NCI-H1092 treated with DMSO at 0.1 percent for 48 hours (cell line): ENCODE measurements at regions not wholly inside any gene's neighbourhood (a gene's known extent, or its start where the extent isn't known, plus 50 kb on each side); places are given as distances from the start of the nearest gene placed in this dataset.
"Not testable (repeated sequence)": the region's sequence is repeated elsewhere in the genome, so short reads cannot be mapped to it uniquely, and the experiment has no call there.

Source experiments
- DNase-seq: peaks from one replicate; lab custom pipeline; 2025; lab: John Stamatoyannopoulos, UW

DNA sequence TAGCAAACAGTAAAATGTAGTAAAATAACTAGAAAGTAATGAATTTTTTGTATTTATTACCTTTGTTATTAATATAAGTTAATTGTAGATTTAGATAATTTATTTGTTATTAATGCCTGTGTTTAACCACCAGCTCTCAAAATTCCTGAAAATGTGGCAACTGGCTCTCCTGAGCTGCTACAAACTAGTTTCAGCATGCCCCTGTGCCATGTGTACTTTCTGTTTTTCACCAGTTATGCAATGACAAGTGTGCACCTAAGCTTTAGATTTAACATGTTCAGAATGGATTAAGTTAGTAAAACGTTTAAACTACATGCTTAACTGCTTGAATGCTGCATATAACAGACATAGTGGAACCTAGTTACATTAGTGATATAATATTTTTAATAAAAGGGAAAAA lies 88.1 kb downstream of the POSTN start:
- DNase-seq, result no peak

DNA sequence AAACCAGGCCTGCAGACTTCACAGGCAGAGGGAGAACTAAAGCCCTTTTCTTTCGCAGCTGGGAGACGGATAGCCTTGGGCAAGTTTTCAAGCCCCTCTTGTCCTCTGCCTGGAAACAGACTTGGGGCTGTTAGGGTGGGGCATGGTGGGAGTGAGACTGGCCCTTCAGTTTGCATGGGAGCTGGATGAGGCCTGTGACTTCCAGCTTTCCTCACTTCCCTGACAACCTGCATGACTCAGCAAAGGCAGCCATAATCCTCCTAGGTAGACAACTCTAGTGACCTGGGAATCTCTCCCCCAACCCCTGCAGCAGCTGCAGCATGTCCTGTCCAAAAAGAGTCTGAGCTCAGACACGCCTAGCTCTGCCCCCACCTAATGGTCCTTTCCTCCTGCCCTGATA lies 93.0 kb downstream of the POSTN start:
- no peak for DNase-seq

DNA sequence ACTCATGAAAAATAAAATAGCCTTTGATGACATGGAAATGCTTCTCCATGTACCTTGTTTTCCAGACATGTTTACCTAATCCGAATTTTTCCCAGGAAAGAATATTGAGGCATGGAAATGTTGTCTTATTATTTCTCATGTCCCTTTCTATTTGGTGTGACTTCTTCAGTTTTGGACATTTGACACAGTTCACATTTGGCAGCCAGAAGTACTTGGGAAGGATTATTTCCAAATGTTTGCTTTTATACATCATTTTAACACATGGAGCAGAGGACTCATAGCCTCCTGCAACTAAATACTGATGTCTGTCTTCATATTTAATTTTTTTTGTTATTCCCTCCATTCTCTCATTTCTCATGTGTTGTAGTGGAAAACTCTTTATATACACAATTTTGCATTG lies 94.3 kb downstream of the POSTN start:
- no peak for DNase-seq

DNA sequence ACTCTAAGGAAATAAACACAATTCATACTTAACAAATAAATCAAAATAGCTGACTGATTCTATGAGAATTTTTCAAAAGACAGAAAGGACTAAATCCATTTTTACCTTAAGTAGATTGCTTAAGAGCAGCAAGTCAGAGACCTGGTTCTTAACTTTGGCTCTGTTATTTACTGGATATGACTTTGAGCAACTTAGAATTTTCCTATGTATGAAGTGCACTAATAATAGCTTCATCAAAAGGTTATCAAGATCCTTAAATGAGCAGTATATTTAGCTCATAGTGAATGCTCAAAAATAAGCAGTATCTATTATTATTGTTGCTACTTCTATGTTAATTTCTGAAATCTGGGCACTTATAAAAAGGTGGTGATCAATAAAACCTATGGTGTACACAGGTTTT lies 95.3 kb downstream of the POSTN start:
- no peak for DNase-seq

DNA sequence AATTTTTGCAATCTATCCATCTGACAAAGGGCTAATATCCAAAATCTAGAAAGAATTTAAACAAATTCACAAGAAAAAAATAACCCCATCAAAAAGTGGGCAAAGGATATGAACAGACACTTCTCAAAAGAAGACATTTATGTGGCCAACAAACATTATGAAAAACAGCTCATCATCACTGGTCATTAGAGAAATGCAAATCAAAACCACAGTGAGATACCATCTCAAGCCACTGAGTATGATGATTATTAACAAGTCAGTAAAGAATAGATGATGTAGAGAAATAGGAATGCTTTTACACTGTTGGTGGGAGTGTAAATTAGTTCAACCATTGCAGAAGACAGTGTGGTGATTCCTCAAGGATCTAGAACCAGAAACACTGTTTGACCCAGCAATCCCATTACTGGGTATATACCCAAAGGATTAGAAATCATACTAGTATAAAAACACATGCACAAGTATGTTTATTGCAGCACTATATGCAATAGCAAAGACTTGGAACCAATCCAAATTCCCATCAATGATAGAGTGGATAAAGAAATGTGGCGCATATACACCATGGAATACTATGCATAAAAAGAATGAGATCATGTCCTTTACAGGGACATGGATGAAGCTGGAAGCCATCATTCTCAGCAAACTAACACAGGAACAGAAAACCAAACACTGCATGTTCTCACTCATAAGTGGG lies 96.1 kb downstream of the POSTN start:
- DNase-seq, result not testable (repeated sequence)

DNA sequence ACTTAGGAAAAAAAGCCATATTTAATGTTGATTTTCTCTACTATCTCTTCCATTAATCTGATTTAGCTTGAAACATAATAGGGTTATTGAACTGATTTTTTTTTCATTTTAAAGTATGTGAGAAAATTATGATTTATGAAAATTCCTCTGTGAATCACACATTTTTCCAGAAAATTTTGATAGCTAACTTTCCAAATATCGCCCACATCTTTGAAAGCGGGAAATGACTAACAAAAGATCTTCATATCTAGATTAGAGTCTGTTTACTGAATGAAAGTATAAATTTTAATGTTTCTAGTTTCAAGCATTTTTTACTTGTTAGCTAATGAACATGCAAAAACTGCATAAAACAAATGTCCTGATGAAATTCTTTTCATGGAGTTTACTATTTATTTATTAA lies 97.4 kb downstream of the POSTN start:
- no peak for DNase-seq

DNA sequence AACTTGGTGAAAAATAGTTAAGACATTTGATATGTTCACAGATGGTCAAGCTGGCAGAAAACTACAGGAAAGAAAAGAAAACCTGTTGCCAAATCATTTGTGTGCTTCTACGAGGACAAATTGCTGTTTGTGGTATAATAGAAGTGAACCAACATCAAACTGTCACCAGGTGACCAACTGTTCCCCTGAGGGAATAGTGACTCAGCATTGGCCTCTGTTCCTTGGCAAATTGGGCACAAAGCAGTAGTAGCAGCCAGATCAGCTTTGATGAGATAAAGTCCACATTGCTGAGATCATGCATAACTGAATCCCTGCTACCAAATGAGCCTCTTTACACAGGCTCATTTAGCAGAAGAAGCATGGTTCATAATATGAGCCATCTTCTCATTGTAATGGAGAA lies 103.5 kb downstream of the POSTN start:
- peak; percentile 18 for DNase-seq

DNA sequence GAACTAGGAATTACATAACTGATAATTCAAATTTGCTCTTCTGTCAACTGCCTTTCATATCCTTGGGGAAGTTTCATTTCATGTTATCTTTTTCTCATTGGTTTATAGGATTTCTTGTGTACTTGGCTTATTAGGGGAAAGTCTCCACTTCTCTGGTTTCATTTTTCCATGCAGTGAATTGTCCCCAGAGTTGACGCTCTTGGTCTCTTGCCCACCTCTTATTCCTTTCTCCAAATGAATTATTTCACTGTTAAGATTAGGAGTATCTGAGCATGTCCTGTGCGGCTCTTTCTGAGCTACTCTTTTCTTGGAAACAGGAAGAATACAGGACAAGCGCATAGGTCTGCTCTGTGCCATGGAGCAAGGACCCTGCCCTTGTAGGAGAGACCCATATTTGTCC lies 104.8 kb downstream of the POSTN start:
- DNase-seq, result no peak

DNA sequence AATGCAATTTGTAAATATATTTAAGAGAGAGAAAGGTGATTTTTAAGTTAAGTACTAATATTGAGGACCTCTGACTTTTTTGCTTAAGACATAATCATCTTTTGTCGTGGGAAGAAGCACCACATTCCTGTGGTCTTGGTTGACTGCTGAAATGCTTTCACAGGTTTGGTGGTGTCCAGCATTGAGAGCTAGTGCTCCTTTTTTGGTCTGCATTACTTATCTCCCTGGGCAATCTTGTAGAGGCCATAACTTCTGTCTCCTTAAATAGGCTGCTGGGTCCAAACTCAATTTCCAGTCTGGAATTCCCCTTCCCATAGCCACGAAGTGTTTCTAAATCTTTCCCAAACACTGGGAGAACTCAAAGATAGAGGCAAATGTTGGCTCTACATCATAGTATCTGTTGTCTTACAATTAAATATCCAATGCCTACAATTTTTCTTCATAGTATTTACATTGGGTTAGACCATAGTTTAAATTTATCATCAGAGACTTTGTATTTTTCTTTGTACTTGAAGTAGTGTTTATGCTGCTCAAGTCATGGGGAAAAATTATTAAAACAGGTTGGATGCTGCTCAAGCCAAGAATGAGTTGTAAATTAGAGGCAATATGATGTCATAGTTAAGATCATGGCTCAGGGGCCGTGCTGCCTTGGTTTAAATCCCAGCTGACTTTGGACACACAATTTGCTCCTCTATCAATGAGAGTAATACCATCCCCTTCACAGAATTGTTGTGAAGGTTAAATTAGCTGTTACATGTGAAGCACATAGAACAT lies 105.6 kb downstream of the POSTN start:
- DNase-seq, result no peak

DNA sequence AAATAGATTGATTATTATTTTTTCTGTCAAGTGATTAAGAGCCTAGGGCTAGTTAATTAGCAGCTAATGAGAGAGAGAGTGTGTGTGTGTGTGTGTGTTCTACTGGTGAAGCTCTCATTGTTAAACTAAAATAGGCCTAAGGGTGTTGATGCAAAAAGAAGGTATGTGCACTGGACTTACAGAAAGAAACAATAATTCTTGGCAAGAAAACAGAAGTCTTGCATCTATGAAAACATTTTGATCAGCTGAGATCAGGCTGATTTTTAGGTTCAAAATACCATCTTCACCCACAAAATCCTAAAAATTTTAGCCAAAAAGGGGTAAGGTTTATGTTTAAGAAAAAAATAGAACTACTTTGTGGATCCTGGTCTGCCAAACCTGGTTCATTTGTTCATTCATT lies 106.5 kb downstream of the POSTN start:
- no peak for DNase-seq

DNA sequence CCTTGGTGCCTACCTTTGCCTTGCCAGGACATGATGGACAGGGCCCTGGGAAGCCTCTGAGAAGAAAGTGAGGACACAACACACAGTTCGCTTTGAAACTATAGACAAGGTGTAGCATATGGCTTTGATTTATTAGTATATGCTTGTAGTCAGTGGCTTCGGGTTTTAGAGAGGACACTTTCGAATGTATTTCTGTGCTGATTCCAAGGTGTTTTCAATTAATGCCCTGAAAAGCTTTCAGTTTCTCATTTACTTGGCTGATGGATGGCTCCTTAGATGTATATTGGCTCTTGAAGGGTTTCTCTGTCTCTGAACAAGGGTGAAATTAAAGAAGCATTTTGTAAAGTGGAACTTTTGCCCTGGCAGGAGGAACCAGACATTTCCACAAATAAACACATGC lies 106.9 kb downstream of the POSTN start:
- DNase-seq, result no peak

DNA sequence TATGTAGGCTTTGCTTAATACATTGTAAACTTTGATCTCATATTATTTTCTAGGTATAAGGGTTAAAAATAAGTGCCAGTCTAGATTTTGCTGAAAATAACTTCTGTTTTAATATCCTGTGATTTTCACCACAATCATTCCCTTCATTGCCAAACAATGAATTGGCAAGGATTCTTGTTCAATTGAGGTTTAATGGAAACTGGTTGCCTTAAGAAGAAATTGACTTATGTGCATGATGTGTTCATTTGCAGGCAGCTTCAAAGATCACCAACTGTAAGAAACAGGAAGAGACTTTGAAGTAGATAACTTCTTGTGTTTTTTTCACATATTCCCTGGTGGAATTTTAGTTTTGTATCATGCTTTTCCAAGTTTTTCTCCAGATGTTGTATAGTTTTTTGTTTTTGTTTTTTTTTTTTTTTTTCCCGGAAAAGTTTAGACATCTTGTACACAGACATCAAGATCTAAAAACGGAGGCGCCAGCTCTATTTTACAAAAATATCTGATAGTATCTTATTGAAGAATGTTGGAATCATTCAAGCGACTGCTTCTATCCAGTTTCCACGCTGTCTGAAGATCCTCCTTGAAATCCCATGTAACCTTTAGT lies 108.3 kb downstream of the POSTN start:
- DNase-seq, result no peak

DNA sequence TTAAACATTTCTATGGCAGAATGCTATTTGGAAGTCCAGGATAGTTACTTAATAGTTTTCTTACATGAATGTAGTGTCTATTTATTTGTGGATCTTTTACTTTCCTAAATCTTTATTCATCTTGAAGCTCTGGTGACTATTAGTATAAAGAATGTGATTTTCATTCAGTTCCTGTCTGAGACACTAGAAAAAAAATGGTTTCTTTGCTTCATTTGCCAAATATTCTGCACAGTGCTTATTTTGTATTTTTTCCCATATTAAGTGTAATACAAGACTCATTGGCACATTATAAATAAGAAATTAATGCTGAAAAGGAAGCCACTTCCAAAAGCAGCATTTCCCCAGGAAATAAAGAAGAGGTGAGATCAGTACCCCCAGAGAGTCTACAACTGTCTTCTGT lies 109.8 kb downstream of the POSTN start:
- no peak for DNase-seq

DNA sequence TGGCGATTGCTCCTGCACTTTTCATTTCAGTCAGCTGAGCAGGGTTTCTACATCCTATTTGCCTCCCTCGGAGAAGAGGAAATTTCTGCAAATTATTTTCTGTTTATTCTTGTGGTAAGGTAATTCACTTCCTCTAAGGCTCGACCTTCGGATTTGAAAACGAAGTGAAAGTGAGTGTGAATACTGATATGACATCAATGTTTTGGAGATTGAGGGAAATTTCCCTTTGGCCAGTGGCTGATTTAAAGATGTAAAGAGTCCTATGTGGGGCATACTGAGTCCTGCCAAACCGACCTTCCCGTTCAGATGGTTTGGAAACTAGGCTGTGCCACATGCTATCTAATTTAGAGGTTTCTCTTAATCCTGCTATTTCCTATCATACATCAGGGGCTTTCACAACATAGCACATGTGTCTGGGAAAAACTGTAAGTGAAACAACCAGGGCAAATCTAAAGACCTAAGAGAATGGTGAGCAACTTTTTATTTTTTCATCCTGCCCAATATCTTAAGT lies 112.3 kb downstream of the POSTN start:
- no peak for DNase-seq

DNA sequence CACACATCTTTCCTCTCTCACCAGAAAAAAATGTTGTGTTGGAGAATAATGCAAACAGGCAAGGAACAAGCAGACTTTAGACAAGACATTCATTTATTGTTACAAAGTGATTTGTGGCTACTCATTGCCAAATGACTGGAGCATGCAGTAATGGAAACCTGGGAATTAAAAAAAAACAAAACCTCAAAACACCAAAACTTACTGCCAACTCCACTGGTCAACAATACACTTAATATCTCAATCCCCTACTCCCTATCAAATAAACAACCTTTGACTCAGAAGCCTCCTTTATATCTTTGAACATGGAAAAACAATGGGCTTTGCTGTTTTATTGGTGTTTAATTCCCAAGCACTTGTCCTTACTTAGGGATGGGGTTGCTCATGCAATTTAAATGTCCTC lies 112.8 kb downstream of the POSTN start:
- DNase-seq, result no peak

DNA sequence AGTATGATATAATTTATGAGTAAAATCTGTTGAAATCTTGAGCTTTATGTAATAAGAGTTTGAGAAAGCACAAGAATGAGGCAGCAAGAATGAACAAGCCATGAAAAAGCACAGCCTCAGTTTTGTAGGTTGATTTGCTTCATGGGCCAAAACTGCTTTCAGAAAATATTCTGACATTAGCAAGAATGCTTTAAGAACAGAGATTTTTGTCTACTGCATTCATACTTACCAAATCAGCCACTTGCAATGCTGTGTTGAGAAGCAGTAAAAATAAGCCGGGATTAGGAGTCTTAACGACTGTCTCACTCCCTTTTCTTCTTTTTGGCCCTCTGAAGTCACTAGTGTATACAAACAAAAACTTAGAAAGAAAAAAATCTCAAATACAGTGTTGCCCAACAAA lies 114.5 kb downstream of the POSTN start:
- DNase-seq, result no peak

DNA sequence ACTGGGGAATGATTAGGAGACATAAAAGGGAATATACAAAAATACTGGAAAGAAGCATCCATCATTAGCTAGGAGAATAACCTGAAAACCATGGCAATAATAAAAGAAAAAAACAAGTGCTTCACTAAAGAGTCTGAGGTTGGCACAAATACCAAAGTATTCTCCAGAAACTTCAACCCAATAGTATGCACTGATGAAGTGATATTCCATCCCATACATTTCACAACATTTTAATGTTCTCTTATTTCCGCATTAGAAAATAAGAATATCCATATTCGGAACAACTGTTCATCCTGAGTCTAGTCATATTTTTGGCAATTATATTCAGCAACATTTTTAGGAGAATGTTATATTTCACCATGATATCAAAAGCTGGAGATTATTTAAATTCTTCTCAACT lies 116.2 kb downstream of the POSTN start:
- DNase-seq, result no peak

DNA sequence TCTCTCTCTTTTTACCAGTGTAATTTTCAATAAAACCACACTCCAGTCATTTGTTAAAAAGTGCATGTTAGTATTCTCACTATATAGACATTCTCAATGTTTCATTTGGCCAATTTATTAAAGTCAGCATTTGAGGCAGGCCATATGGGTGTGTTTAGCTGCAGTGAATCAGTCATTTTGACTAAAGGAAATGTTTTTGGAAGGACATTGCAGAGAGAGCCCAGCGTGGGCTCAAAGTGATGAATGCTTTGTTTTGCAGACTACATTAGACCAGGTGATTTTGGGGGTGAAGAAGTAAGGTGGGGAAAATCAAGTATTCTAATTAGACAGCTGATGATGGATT lies 116.7 kb downstream of the POSTN start:
- no peak for DNase-seq

DNA sequence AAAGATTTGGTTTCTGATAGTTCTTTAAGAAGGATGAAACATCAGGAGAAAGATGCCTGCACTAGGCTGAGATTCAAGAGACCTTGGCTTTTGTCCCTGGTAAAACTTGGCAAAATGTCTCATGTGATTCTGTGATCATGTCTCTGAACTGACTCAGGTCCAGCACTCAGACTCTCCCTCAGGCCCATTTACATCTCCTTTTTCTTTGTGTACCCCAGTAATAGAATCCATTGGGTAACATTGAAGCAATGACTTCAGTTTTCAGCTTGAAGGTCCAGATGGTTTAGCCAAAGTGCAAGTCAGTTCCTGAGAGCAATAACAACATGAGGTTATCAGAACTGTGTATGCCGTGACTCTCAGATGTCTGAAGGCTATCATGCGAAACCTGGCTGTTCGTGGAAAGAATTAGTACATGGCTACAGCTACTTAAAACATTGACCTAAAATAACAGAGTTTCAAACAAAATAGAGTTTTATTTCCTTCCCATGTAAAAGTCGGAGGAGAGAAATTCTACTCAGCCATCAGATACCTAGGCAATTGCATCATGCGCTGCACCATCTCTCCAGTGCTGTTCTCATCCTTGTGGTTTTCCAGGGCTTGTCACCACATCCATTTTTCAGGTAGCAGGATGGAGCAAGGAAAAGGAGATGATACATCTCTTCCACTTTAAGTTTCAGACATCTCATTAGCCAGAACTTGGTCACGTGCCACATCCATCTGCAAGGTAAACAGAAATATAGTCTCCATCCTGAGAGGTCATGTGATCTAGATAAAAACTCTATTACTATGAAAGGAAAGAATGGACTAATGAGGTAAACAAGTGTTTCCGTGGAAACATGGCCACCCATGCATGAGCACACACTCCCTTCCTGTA lies 117.3 kb downstream of the POSTN start:
- peak; percentile 19 for DNase-seq

DNA sequence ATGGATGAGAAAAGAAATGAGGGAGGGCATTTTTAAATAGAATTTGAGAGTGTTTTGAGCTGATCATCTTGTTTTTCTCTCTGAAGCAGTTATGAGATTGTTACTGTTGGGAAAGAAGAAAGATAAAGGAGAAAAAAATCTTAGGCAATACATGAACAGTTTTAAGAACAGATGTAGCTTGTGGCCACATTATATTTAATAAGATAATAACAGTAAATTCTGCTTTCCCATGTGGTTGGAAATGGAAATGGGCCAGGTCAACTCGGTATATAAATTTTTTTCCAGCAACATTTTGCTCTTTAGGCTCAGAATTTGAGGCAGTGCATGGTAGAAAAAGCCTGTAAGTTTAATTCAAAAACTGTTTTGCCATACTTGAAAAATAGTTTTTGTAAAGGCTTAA lies 118.7 kb downstream of the POSTN start:
- DNase-seq, result no peak

DNA sequence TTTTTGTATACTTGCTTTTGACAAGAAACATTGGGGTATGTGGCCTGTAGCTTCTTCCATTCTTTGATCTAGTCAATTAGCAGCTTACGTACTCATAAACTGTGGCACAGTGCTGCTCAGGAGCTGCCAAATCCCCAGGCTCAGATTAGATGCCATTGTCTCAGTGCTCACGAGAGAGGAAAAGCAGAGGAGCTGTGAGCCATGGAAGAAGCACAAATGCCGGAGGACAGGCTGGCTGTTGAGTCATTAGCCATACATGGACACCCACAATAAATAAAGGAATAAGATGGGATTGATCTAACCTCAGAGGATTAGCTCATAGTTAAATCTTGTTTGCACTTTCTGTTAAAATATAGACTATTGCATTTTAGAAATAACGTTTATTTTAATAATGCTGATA lies 121.7 kb downstream of the POSTN start:
- DNase-seq, result no peak

DNA sequence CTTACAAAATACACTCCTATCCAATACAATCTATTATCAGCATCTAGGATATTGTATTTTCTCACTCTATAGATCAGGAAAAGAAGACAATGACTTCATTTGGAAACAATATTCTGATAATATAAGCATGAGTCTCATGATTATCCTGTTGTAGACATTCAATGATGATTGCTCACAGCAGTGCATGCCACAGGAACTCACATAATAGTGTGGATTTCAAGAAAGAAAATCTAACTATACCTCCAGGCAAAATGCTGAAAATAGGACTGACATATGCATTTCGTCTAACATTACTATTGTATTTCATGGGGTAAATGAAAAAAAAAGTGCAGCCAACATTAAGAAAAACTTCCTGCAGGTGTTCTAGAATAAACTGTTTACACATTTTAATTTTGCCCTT lies 122.6 kb downstream of the POSTN start:
- no peak for DNase-seq
